Endothelial cell of umbilical vein (primary cell): ENCODE measurements at regions not wholly inside any gene's neighbourhood (a gene's known extent, or its start where the extent isn't known, plus 50 kb on each side); places are given as distances from the start of the nearest gene placed in this dataset.

Experiments used
- BruUV-seq: library from RNA; stranded (reverse); fragments of 400-500 nt; replicated peaks from 2 replicates; lab custom pipeline; 2021; lab: Mats Ljungman, UMichigan
- CTCF ChIA-PET: fragments of 300-600, 350-600 bp; sonication (Branson Sonifier 250); formaldehyde crosslinking; loops from one replicate; lab custom pipeline; 2021; ENCODE audit warnings: antibody characterized with exemption, inconsistent platforms; lab: Charles Lee
- POLR2A ChIA-PET: fragments of 300-600, 350-600 bp; sonication (Branson Sonifier 250); formaldehyde crosslinking; loops from one replicate; lab custom pipeline; 2021; ENCODE audit warnings: antibody characterized with exemption, inconsistent platforms; lab: Charles Lee
- DNase-seq: peaks from one replicate; pipeline ENCODE4 v3.0.0-alpha.2; 2011; ENCODE audit warnings: low read depth, low spot score
- FAIRE-seq: peaks from 2 replicates; lab custom pipeline; 2011; peaks lifted over from hg19 to GRCh38; lab: Jason Lieb, UNC
- H2AFZ ChIP-seq: 2 replicates; pipeline ENCODE4 v1.6.0; 2012; ENCODE audit warnings: low read depth, low read length, control low read depth, inconsistent platforms
- H3K27ac ChIP-seq: 2 replicates; pipeline ENCODE4 v1.5.1; 2011; ENCODE audit warnings: low read depth, mild to moderate bottlenecking, control low read depth, low read length, moderate library complexity; ENCODE audit not compliant: insufficient read depth
- H3K27me3 ChIP-seq, 2 experiments: 2 replicates each; pipeline versions ENCODE4 v1.6.0 to v1.6.1; 2011; ENCODE audit warnings: low read length in 2 of 2, mixed read lengths in 1 of 2; ENCODE audit not compliant: control insufficient read depth in 2 of 2, insufficient read depth in 2 of 2
- H3K36me3 ChIP-seq, 2 experiments: 2 replicates in 1 of 2; 3 replicates in 1 of 2; pipeline ENCODE4 v1.5.1; 2011; ENCODE audit warnings: low read length in 2 of 2, mild to moderate bottlenecking in 1 of 2, moderate library complexity in 1 of 2; ENCODE audit not compliant: control insufficient read depth in 2 of 2, insufficient read depth in 2 of 2; ENCODE audit errors: extremely low read depth in 1 of 2
- H3K4me1 ChIP-seq: 3 replicates; pipeline ENCODE4 v1.5.1; 2011; ENCODE audit warnings: mild to moderate bottlenecking, low read length; ENCODE audit not compliant: control insufficient read depth, insufficient read depth; ENCODE audit errors: extremely low read depth
- H3K4me2 ChIP-seq: 2 replicates; pipeline ENCODE4 v1.6.1; 2011; ENCODE audit warnings: low read length, control low read depth, mixed read lengths; ENCODE audit not compliant: insufficient read depth
- H3K4me3 ChIP-seq, 3 experiments: fragments of 200-600 bp in 1 of 3; sonication (generic), shearing (Covaris generic) in 1 of 3; replicated peaks in 1 of 3; 2 replicates each; pipeline ENCODE4 v1.5.1; 2011 to 2016; ENCODE audit warnings: control low read depth in 3 of 3, low read length in 3 of 3, mild to moderate bottlenecking in 2 of 3, inconsistent platforms in 1 of 3, low read depth in 1 of 3, moderate library complexity in 1 of 3; ENCODE audit not compliant: insufficient read depth in 1 of 3
- H3K79me2 ChIP-seq: 2 replicates; pipeline ENCODE4 v1.6.0; 2012; ENCODE audit warnings: low read length, inconsistent platforms; ENCODE audit not compliant: control insufficient read depth, insufficient read depth
- H3K9ac ChIP-seq: replicated peaks from 2 replicates; pipeline ENCODE3; 2011; ENCODE audit warnings: low read length, control low read depth; ENCODE audit not compliant: insufficient read depth; ENCODE audit errors: extremely low read depth
- H3K9me1 ChIP-seq: replicated peaks from 3 replicates; pipeline ENCODE4 v1.6.0; 2011; ENCODE audit warnings: mild to moderate bottlenecking, low read length; ENCODE audit not compliant: control insufficient read depth, insufficient read depth; ENCODE audit errors: extremely low read depth
- H3K9me3 ChIP-seq: replicated peaks from 2 replicates; pipeline ENCODE4 v1.5.1; 2012; ENCODE audit warnings: low read length, inconsistent platforms; ENCODE audit not compliant: control insufficient read depth, insufficient read depth
- H4K20me1 ChIP-seq: replicated peaks from 2 replicates; pipeline ENCODE3; 2011; ENCODE audit warnings: mild to moderate bottlenecking, low read length; ENCODE audit not compliant: control insufficient read depth, insufficient read depth; ENCODE audit errors: extremely low read depth
- EZH2 ChIP-seq: IDR thresholded peaks from 2 replicates; pipeline ENCODE4 v1.6.1; 2012; ENCODE audit warnings: borderline replicate concordance, low read depth, mild to moderate bottlenecking, moderate library complexity, low read length, inconsistent platforms; ENCODE audit not compliant: severe bottlenecking
- FOS ChIP-seq: IDR thresholded peaks from 2 replicates; pipeline ENCODE4 v1.6.1; 2011; ENCODE audit warnings: mild to moderate bottlenecking, low read length, moderate library complexity, borderline replicate concordance; ENCODE audit not compliant: insufficient read depth
- GATA2 ChIP-seq: IDR thresholded peaks from 2 replicates; pipeline ENCODE4 v1.7.0; 2011; ENCODE audit warnings: low read depth, mild to moderate bottlenecking, moderate library complexity, mixed read lengths, low read length; ENCODE audit not compliant: insufficient read length, insufficient read depth
- JUN ChIP-seq: IDR thresholded peaks from 2 replicates; pipeline ENCODE4 v1.6.1; 2011; ENCODE audit warnings: borderline replicate concordance, low read depth; ENCODE audit not compliant: insufficient read length, insufficient read depth
- MYC ChIP-seq: IDR thresholded peaks from one replicate; pipeline ENCODE4 v1.6.1; 2011; ENCODE audit warnings: mild to moderate bottlenecking, low read depth, low read length
- POLR2A ChIP-seq: IDR thresholded peaks from 2 replicates; pipeline ENCODE4 v1.6.1; 2012; ENCODE audit warnings: low read depth, mild to moderate bottlenecking, control low read depth, low read length
- POLR2AphosphoS5 ChIP-seq: IDR thresholded peaks from 2 replicates; pipeline ENCODE4 v1.6.1; 2012; ENCODE audit warnings: low read depth, mild to moderate bottlenecking, control low read depth, low read length, moderate library complexity; ENCODE audit not compliant: insufficient read depth
- dilution Hi-C: fragments of 300-500 bp; cut with MboI; formaldehyde crosslinking; loops from one replicate; pipeline ENCODE4 v1.15.0; 2019; ENCODE audit warnings: low sequenced_read_pairs; ENCODE audit not compliant: extremely low pct_ligation_motif_present
- intact Hi-C: fragments of 100-400 bp; cut with micrococcal nuclease; formaldehyde crosslinking; loops from one replicate; pipeline ENCODE4 v1.10.0; 2022
- TF ChIP-seq, protein P1 (sequence below): IDR thresholded peaks from 2 replicates; pipeline ENCODE4 v1.6.1; 2011; ENCODE audit not compliant: insufficient read depth, insufficient read length
- TF ChIP-seq, protein P2 (sequence below), 2 donors: IDR thresholded peaks; 1 replicate in 1 of 2; 2 replicates in 1 of 2; pipeline ENCODE4 v1.5.1; 2011; ENCODE audit warnings: low read length in 2 of 2, mild to moderate bottlenecking in 2 of 2, moderate library complexity in 2 of 2, control low read depth in 1 of 2, inconsistent platforms in 1 of 2, low read depth in 1 of 2; ENCODE audit not compliant: insufficient read depth in 1 of 2; ENCODE audit errors: extremely low read depth in 1 of 2

DNA sequence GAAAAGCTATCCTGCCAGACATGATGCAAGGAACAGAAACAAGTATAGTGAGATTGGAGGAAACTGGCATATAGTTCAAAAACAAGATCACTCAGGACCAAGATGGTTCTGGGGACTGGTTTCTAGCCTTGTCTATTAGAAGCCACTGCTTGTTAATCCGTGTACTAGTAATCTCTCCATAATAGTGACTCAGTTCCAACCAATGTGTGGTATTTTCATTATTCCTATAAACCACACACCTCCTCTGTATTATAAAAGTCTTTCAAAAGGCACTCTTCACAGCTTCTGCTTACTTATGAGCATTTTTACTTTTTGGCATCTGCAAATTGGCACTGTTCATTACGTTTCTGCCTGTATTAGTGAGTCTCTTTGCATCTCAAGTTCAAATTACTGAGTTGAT lies 140.3 kb downstream of the SLC6A15 start:
- Histone ChIP-seq H3K4me3 (no peak overlapping the region), H3K27me3 (no peaks in the 10 kb centered on the region), H3K4me2 (no peak overlapping the region), H3K9me1 (no peaks in the 10 kb centered on the region), H3K36me3 (no peaks in the 10 kb centered on the region), H3K79me2 (no peaks in the 10 kb centered on the region), H3K9ac (no peak overlapping the region), H3K4me1 (no peaks in the 10 kb centered on the region), H3K27ac (no peak overlapping the region), H3K9me3 (no peaks in the 10 kb centered on the region), H2AFZ (no peak overlapping the region), H4K20me1 (no peaks in the 10 kb centered on the region)
- ChIA-PET POLR2A (no interaction called here), CTCF (no interaction called here)
- dilution Hi-C loops (no loop called here), intact Hi-C loops (no loop called here)
- TF ChIP-seq POLR2AphosphoS5 (no peak), JUN (no peak), POLR2A (no peak), MYC (no peak), GATA2 (no peak), EZH2 (no peak), FOS (no peak)
- TF ChIP-seq, protein P1, sequence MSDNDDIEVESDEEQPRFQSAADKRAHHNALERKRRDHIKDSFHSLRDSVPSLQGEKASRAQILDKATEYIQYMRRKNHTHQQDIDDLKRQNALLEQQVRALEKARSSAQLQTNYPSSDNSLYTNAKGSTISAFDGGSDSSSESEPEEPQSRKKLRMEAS = no peak
- TF ChIP-seq, protein P2, sequence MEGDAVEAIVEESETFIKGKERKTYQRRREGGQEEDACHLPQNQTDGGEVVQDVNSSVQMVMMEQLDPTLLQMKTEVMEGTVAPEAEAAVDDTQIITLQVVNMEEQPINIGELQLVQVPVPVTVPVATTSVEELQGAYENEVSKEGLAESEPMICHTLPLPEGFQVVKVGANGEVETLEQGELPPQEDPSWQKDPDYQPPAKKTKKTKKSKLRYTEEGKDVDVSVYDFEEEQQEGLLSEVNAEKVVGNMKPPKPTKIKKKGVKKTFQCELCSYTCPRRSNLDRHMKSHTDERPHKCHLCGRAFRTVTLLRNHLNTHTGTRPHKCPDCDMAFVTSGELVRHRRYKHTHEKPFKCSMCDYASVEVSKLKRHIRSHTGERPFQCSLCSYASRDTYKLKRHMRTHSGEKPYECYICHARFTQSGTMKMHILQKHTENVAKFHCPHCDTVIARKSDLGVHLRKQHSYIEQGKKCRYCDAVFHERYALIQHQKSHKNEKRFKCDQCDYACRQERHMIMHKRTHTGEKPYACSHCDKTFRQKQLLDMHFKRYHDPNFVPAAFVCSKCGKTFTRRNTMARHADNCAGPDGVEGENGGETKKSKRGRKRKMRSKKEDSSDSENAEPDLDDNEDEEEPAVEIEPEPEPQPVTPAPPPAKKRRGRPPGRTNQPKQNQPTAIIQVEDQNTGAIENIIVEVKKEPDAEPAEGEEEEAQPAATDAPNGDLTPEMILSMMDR (IDR thresholded peaks at IDR 0.05; ENCODE audit: extremely low read depth in 1 of 2, insufficient read depth in 1 of 2, low read depth in 1 of 2, low read length in 2 of 2) = no peak
- FAIRE-seq (no peak), DNase-seq (no peak)
- BruUV-seq = no TSS peak
